ENCODE measurements at regions not wholly inside any gene's neighbourhood (a gene's known extent, or its start where the extent isn't known, plus 50 kb on each side); places are given as distances from the start of the nearest gene placed in this dataset.

GRCh38 chr15:29454506-29454905 is 184.9 kb upstream of the NSMCE3 start:
- no peak overlapping the region for H2AK5ac ChIP-seq (ENCODE audit: low read length)
- H3K18ac ChIP-seq (ENCODE audit: low read length) = no peak overlapping the region
- no peak overlapping the region for H3K23ac ChIP-seq (ENCODE audit: low read length)
- no peaks in the 10 kb centered on the region for H3K27me3 ChIP-seq (ENCODE audit: insufficient read depth, low read length)
- no peaks in the 10 kb centered on the region for H3K9me3 ChIP-seq (ENCODE audit: insufficient read depth, low read depth, low read length)
- DNase-seq = no peak
- no peak overlapping the region for H2BK120ac ChIP-seq (ENCODE audit: insufficient read depth, low read length, poor library complexity)
- H3K9ac ChIP-seq (ENCODE audit: low read length) = no peak overlapping the region
- H2BK12ac ChIP-seq (ENCODE audit: low read length) = no peak overlapping the region
- H3K4me1 ChIP-seq (ENCODE audit: control insufficient read depth in 1 of 2, insufficient read depth in 2 of 2, low read length in 2 of 2) = no peaks in the 10 kb centered on the region
- H4K8ac ChIP-seq (ENCODE audit: low read depth, low read length) = no peak overlapping the region
- H3K27ac ChIP-seq (ENCODE audit: low read depth, low read length) = no peak overlapping the region
- H4K91ac ChIP-seq (ENCODE audit: low read depth, low read length) = no peak overlapping the region
- WGBS (ENCODE audit: extremely low coverage, insufficient coverage, insufficient read length) = no CpG with 5 or more reads among the region's 5 CpGs
- no peaks in the 10 kb centered on the region for H3K36me3 ChIP-seq (ENCODE audit: control insufficient read depth in 1 of 2, insufficient read depth in 2 of 2, low read length in 2 of 2)
- no peak overlapping the region for H2AFZ ChIP-seq (ENCODE audit: insufficient read depth, low read length, poor library complexity)
- no peak overlapping the region for H3K14ac ChIP-seq (ENCODE audit: low read length)
- H2BK5ac ChIP-seq (ENCODE audit: low read depth, low read length, poor library complexity) = no peak overlapping the region
- H3K79me1 ChIP-seq (ENCODE audit: low read length) = no peaks in the 10 kb centered on the region
- no peaks in the 10 kb centered on the region for H3K79me2 ChIP-seq (ENCODE audit: control insufficient read depth, insufficient read depth, low read length, poor library complexity)
- H3K4me3 ChIP-seq (ENCODE audit: low read depth, low read length) = no peak overlapping the region
- H4K12ac ChIP-seq (ENCODE audit: low read depth, low read length) = no peak overlapping the region
- no peak overlapping the region for H3K4ac ChIP-seq (ENCODE audit: low read depth, low read length)
- H3K4me2 ChIP-seq (ENCODE audit: low read length) = no peak overlapping the region

GRCh38 chr15:29452881-29453731 is 183.5 kb upstream of the NSMCE3 start:
- Histone ChIP-seq H2AK5ac (ENCODE audit: low read length) (no peak overlapping the region), H4K12ac (ENCODE audit: low read depth, low read length) (no peak overlapping the region), H3K14ac (ENCODE audit: low read length) (no peak overlapping the region), H2BK120ac (ENCODE audit: insufficient read depth, low read length, poor library complexity) (no peak overlapping the region), H3K27me3 (ENCODE audit: insufficient read depth, low read length) (no peaks in the 10 kb centered on the region), H2BK5ac (ENCODE audit: low read depth, low read length, poor library complexity) (no peak overlapping the region), H3K4me2 (ENCODE audit: low read length) (no peak overlapping the region), H3K23ac (ENCODE audit: low read length) (no peak overlapping the region), H4K91ac (ENCODE audit: low read depth, low read length) (no peak overlapping the region), H3K27ac (ENCODE audit: low read depth, low read length) (no peak overlapping the region), H4K8ac (ENCODE audit: low read depth, low read length) (no peak overlapping the region), H2BK12ac (ENCODE audit: low read length) (no peak overlapping the region), H3K79me2 (ENCODE audit: control insufficient read depth, insufficient read depth, low read length, poor library complexity) (no peaks in the 10 kb centered on the region), H2AFZ (ENCODE audit: insufficient read depth, low read length, poor library complexity) (no peak overlapping the region), H3K9ac (ENCODE audit: low read length) (no peak overlapping the region), H3K4me3 (ENCODE audit: low read depth, low read length) (no peak overlapping the region), H3K79me1 (ENCODE audit: low read length) (no peaks in the 10 kb centered on the region), H3K4me1 (ENCODE audit: control insufficient read depth in 1 of 2, insufficient read depth in 2 of 2, low read length in 2 of 2) (no peaks in the 10 kb centered on the region), H3K18ac (ENCODE audit: low read length) (no peak overlapping the region), H3K9me3 (ENCODE audit: insufficient read depth, low read depth, low read length) (no peaks in the 10 kb centered on the region), H3K36me3 (ENCODE audit: control insufficient read depth in 1 of 2, insufficient read depth in 2 of 2, low read length in 2 of 2) (no peaks in the 10 kb centered on the region), H3K4ac (ENCODE audit: low read depth, low read length) (no peak overlapping the region)
- no CpG with 5 or more reads among the region's 16 CpGs for WGBS (ENCODE audit: extremely low coverage, insufficient coverage, insufficient read length)
- no peak for DNase-seq

- Histone ChIP-seq H3K4me1 (ENCODE audit: control insufficient read depth in 1 of 2, insufficient read depth in 2 of 2, low read length in 2 of 2) (no peaks in the 10 kb centered on the region), H3K36me3 (ENCODE audit: control insufficient read depth in 1 of 2, insufficient read depth in 2 of 2, low read length in 2 of 2) (no peaks in the 10 kb centered on the region), H3K9ac (ENCODE audit: low read length) (no peak overlapping the region), H3K4me2 (ENCODE audit: low read length) (no peak overlapping the region), H3K4me3 (ENCODE audit: low read depth, low read length) (no peak overlapping the region), H3K18ac (ENCODE audit: low read length) (no peak overlapping the region), H3K27ac (ENCODE audit: low read depth, low read length) (no peak overlapping the region), H3K23ac (ENCODE audit: low read length) (no peak overlapping the region), H2AK5ac (ENCODE audit: low read length) (no peak overlapping the region), H2AFZ (ENCODE audit: insufficient read depth, low read length, poor library complexity) (no peak overlapping the region), H3K9me3 (ENCODE audit: insufficient read depth, low read depth, low read length) (no peaks in the 10 kb centered on the region), H3K14ac (ENCODE audit: low read length) (no peak overlapping the region), H3K79me1 (ENCODE audit: low read length) (no peaks in the 10 kb centered on the region), H2BK5ac (ENCODE audit: low read depth, low read length, poor library complexity) (no peak overlapping the region), H3K4ac (ENCODE audit: low read depth, low read length) (no peak overlapping the region), H4K91ac (ENCODE audit: low read depth, low read length) (no peak overlapping the region), H2BK12ac (ENCODE audit: low read length) (no peak overlapping the region), H4K8ac (ENCODE audit: low read depth, low read length) (no peak overlapping the region), H4K12ac (ENCODE audit: low read depth, low read length) (no peak overlapping the region), H2BK120ac (ENCODE audit: insufficient read depth, low read length, poor library complexity) (no peak overlapping the region), H3K27me3 (ENCODE audit: insufficient read depth, low read length) (no peaks in the 10 kb centered on the region), H3K79me2 (ENCODE audit: control insufficient read depth, insufficient read depth, low read length, poor library complexity) (no peaks in the 10 kb centered on the region)
- WGBS (ENCODE audit: extremely low coverage, insufficient coverage, insufficient read length) = no CpG with 5 or more reads among the region's 18 CpGs
- DNase-seq = no peak
Measured at GRCh38 chr15:29451201-29451781, 181.7 kb upstream of the NSMCE3 start.

- Histone ChIP-seq H4K8ac (ENCODE audit: low read depth, low read length) (no peak overlapping the region), H3K18ac (ENCODE audit: low read length) (no peak overlapping the region), H2AK5ac (ENCODE audit: low read length) (no peak overlapping the region), H3K27ac (ENCODE audit: low read depth, low read length) (no peak overlapping the region), H3K36me3 (ENCODE audit: control insufficient read depth in 1 of 2, insufficient read depth in 2 of 2, low read length in 2 of 2) (no peaks in the 10 kb centered on the region), H2BK5ac (ENCODE audit: low read depth, low read length, poor library complexity) (no peak overlapping the region), H3K4ac (ENCODE audit: low read depth, low read length) (no peak overlapping the region), H2BK12ac (ENCODE audit: low read length) (no peak overlapping the region), H3K14ac (ENCODE audit: low read length) (no peak overlapping the region), H2AFZ (ENCODE audit: insufficient read depth, low read length, poor library complexity) (no peak overlapping the region), H3K9ac (ENCODE audit: low read length) (no peak overlapping the region), H2BK120ac (ENCODE audit: insufficient read depth, low read length, poor library complexity) (no peak overlapping the region), H3K79me1 (ENCODE audit: low read length) (no peaks in the 10 kb centered on the region), H3K23ac (ENCODE audit: low read length) (no peak overlapping the region), H3K79me2 (ENCODE audit: control insufficient read depth, insufficient read depth, low read length, poor library complexity) (no peaks in the 10 kb centered on the region), H3K4me2 (ENCODE audit: low read length) (no peak overlapping the region), H3K27me3 (ENCODE audit: insufficient read depth, low read length) (no peaks in the 10 kb centered on the region), H4K91ac (ENCODE audit: low read depth, low read length) (no peak overlapping the region), H3K4me1 (ENCODE audit: control insufficient read depth in 1 of 2, insufficient read depth in 2 of 2, low read length in 2 of 2) (no peaks in the 10 kb centered on the region), H3K4me3 (ENCODE audit: low read depth, low read length) (no peak overlapping the region), H4K12ac (ENCODE audit: low read depth, low read length) (no peak overlapping the region), H3K9me3 (ENCODE audit: insufficient read depth, low read depth, low read length) (no peaks in the 10 kb centered on the region)
- WGBS (ENCODE audit: extremely low coverage, insufficient coverage, insufficient read length) = no CpG with 5 or more reads among the region's 2 CpGs
- peak in 1 of 2 donors; percentile 29 for DNase-seq
Measured at GRCh38 chr15:29449136-29449535, 179.5 kb upstream of the NSMCE3 start.
